GM12875 (cell line): ENCODE measurements at regions not wholly inside any gene's neighbourhood (a gene's known extent, or its start where the extent isn't known, plus 50 kb on each side); places are given as distances from the start of the nearest gene placed in this dataset.

Source experiments
- H3K4me3 ChIP-seq: one replicate; pipeline ENCODE4 v1.5.1; 2011; ENCODE audit warnings: low read depth, low read length, control low read depth
- TF ChIP-seq, protein P1 (sequence below): IDR thresholded peaks from 2 replicates; pipeline ENCODE4 v1.5.1; 2011; ENCODE audit warnings: low read depth, mild to moderate bottlenecking, control low read depth, inconsistent platforms, low read length, moderate library complexity, borderline replicate concordance; ENCODE audit not compliant: insufficient read depth

GRCh38 chr17:54028986-54029580, 206.4 kb downstream of the KIF2B start:
- TF ChIP-seq, protein P1, sequence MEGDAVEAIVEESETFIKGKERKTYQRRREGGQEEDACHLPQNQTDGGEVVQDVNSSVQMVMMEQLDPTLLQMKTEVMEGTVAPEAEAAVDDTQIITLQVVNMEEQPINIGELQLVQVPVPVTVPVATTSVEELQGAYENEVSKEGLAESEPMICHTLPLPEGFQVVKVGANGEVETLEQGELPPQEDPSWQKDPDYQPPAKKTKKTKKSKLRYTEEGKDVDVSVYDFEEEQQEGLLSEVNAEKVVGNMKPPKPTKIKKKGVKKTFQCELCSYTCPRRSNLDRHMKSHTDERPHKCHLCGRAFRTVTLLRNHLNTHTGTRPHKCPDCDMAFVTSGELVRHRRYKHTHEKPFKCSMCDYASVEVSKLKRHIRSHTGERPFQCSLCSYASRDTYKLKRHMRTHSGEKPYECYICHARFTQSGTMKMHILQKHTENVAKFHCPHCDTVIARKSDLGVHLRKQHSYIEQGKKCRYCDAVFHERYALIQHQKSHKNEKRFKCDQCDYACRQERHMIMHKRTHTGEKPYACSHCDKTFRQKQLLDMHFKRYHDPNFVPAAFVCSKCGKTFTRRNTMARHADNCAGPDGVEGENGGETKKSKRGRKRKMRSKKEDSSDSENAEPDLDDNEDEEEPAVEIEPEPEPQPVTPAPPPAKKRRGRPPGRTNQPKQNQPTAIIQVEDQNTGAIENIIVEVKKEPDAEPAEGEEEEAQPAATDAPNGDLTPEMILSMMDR, result no peak
- no peak overlapping the region for H3K4me3 ChIP-seq

- TF ChIP-seq, protein P1, result no peak
- H3K4me3 ChIP-seq, result no peak overlapping the region
Measured at GRCh38 chr17:54029986-54030385, 207.3 kb downstream of the KIF2B start.

GRCh38 chr17:54046570-54046969, 223.8 kb downstream of the KIF2B start:
- TF ChIP-seq, protein P1, result no peak
- H3K4me3 ChIP-seq, result no peak overlapping the region

DNA sequence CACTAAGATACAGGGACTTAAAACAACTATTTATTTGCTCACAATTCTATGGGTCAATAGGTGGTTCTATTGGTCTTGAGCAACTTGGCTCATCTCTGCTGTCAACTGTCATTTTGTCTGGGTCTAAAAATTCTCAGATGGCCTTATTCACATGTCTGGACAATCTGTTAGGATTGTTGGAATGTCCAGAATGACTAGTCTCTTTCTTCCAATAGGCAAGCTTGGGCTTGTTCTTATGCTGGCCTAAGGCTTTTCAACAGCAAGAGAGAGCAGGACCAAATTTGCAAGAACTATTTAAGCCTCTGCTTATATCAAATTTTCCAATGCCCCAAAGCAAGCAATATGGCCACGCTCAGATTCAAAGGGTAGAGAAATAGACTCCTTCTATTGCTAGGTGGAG, 240.9 kb downstream of the KIF2B start:
- TF ChIP-seq, protein P1, result no peak
- no peak overlapping the region for H3K4me3 ChIP-seq

- TF ChIP-seq, protein P1, result no peak
- no peak overlapping the region for H3K4me3 ChIP-seq
Measured at GRCh38 chr17:54085020-54085419, 262.3 kb downstream of the KIF2B start.

GRCh38 chr17:54085934-54086333, 263.2 kb downstream of the KIF2B start:
- TF ChIP-seq, protein P1, result no peak
- H3K4me3 ChIP-seq, result no peak overlapping the region

DNA sequence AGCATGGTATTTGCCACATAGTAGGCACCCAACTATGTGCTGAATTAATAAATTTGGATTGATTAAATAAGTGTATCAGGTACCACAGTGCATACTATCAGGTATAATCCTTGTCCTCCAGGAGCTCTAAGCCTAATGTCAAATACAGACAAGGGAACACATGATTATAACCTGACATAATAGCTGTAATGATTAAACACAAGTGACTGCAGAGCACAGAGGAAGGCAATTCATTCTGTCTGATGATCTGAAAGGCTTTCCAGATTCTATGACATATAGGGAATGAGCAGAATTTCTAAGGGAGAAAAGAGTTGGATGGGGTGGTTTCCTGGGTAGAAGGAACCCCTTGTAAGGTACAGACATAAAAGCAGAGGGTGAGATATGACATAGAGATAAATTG, 273.5 kb downstream of the KIF2B start:
- TF ChIP-seq, protein P1, result no peak
- H3K4me3 ChIP-seq, result no peak overlapping the region
